Endothelial cell of umbilical vein (primary cell): ENCODE measurements at regions not wholly inside any gene's neighbourhood (a gene's known extent, or its start where the extent isn't known, plus 50 kb on each side); places are given as distances from the start of the nearest gene placed in this dataset.

ENCODE experiments used
- BruUV-seq: library from RNA; stranded (reverse); fragments of 400-500 nt; replicated peaks from 2 replicates; lab custom pipeline; 2021; lab: Mats Ljungman, UMichigan
- CTCF ChIA-PET: fragments of 300-600, 350-600 bp; sonication (Branson Sonifier 250); formaldehyde crosslinking; loops from one replicate; lab custom pipeline; 2021; ENCODE audit warnings: antibody characterized with exemption, inconsistent platforms; lab: Charles Lee
- POLR2A ChIA-PET: fragments of 300-600, 350-600 bp; sonication (Branson Sonifier 250); formaldehyde crosslinking; loops from one replicate; lab custom pipeline; 2021; ENCODE audit warnings: antibody characterized with exemption, inconsistent platforms; lab: Charles Lee
- DNase-seq: peaks from one replicate; pipeline ENCODE4 v3.0.0-alpha.2; 2011; ENCODE audit warnings: low read depth, low spot score
- FAIRE-seq: peaks from 2 replicates; lab custom pipeline; 2011; peaks lifted over from hg19 to GRCh38; lab: Jason Lieb, UNC
- H2AFZ ChIP-seq: 2 replicates; pipeline ENCODE4 v1.6.0; 2012; ENCODE audit warnings: low read depth, low read length, control low read depth, inconsistent platforms
- H3K27ac ChIP-seq: 2 replicates; pipeline ENCODE4 v1.5.1; 2011; ENCODE audit warnings: low read depth, mild to moderate bottlenecking, control low read depth, low read length, moderate library complexity; ENCODE audit not compliant: insufficient read depth
- H3K27me3 ChIP-seq, 2 experiments: 2 replicates each; pipeline versions ENCODE4 v1.6.0 to v1.6.1; 2011; ENCODE audit warnings: low read length in 2 of 2, mixed read lengths in 1 of 2; ENCODE audit not compliant: control insufficient read depth in 2 of 2, insufficient read depth in 2 of 2
- H3K36me3 ChIP-seq, 2 experiments: 2 replicates in 1 of 2; 3 replicates in 1 of 2; pipeline ENCODE4 v1.5.1; 2011; ENCODE audit warnings: low read length in 2 of 2, mild to moderate bottlenecking in 1 of 2, moderate library complexity in 1 of 2; ENCODE audit not compliant: control insufficient read depth in 2 of 2, insufficient read depth in 2 of 2; ENCODE audit errors: extremely low read depth in 1 of 2
- H3K4me1 ChIP-seq: 3 replicates; pipeline ENCODE4 v1.5.1; 2011; ENCODE audit warnings: mild to moderate bottlenecking, low read length; ENCODE audit not compliant: control insufficient read depth, insufficient read depth; ENCODE audit errors: extremely low read depth
- H3K4me2 ChIP-seq: 2 replicates; pipeline ENCODE4 v1.6.1; 2011; ENCODE audit warnings: low read length, control low read depth, mixed read lengths; ENCODE audit not compliant: insufficient read depth
- H3K4me3 ChIP-seq, 3 experiments: fragments of 200-600 bp in 1 of 3; sonication (generic), shearing (Covaris generic) in 1 of 3; replicated peaks in 1 of 3; 2 replicates each; pipeline ENCODE4 v1.5.1; 2011 to 2016; ENCODE audit warnings: control low read depth in 3 of 3, low read length in 3 of 3, mild to moderate bottlenecking in 2 of 3, inconsistent platforms in 1 of 3, low read depth in 1 of 3, moderate library complexity in 1 of 3; ENCODE audit not compliant: insufficient read depth in 1 of 3
- H3K79me2 ChIP-seq: 2 replicates; pipeline ENCODE4 v1.6.0; 2012; ENCODE audit warnings: low read length, inconsistent platforms; ENCODE audit not compliant: control insufficient read depth, insufficient read depth
- H3K9ac ChIP-seq: replicated peaks from 2 replicates; pipeline ENCODE3; 2011; ENCODE audit warnings: low read length, control low read depth; ENCODE audit not compliant: insufficient read depth; ENCODE audit errors: extremely low read depth
- H3K9me1 ChIP-seq: replicated peaks from 3 replicates; pipeline ENCODE4 v1.6.0; 2011; ENCODE audit warnings: mild to moderate bottlenecking, low read length; ENCODE audit not compliant: control insufficient read depth, insufficient read depth; ENCODE audit errors: extremely low read depth
- H3K9me3 ChIP-seq: replicated peaks from 2 replicates; pipeline ENCODE4 v1.5.1; 2012; ENCODE audit warnings: low read length, inconsistent platforms; ENCODE audit not compliant: control insufficient read depth, insufficient read depth
- H4K20me1 ChIP-seq: replicated peaks from 2 replicates; pipeline ENCODE3; 2011; ENCODE audit warnings: mild to moderate bottlenecking, low read length; ENCODE audit not compliant: control insufficient read depth, insufficient read depth; ENCODE audit errors: extremely low read depth
- CTCF ChIP-seq, 2 donors: IDR thresholded peaks; 1 replicate in 1 of 2; 2 replicates in 1 of 2; pipeline ENCODE4 v1.5.1; 2011; ENCODE audit warnings: low read length in 2 of 2, mild to moderate bottlenecking in 2 of 2, moderate library complexity in 2 of 2, control low read depth in 1 of 2, inconsistent platforms in 1 of 2, low read depth in 1 of 2; ENCODE audit not compliant: insufficient read depth in 1 of 2; ENCODE audit errors: extremely low read depth in 1 of 2
- EZH2 ChIP-seq: IDR thresholded peaks from 2 replicates; pipeline ENCODE4 v1.6.1; 2012; ENCODE audit warnings: borderline replicate concordance, low read depth, mild to moderate bottlenecking, moderate library complexity, low read length, inconsistent platforms; ENCODE audit not compliant: severe bottlenecking
- FOS ChIP-seq: IDR thresholded peaks from 2 replicates; pipeline ENCODE4 v1.6.1; 2011; ENCODE audit warnings: mild to moderate bottlenecking, low read length, moderate library complexity, borderline replicate concordance; ENCODE audit not compliant: insufficient read depth
- GATA2 ChIP-seq: IDR thresholded peaks from 2 replicates; pipeline ENCODE4 v1.7.0; 2011; ENCODE audit warnings: low read depth, mild to moderate bottlenecking, moderate library complexity, mixed read lengths, low read length; ENCODE audit not compliant: insufficient read length, insufficient read depth
- JUN ChIP-seq: IDR thresholded peaks from 2 replicates; pipeline ENCODE4 v1.6.1; 2011; ENCODE audit warnings: borderline replicate concordance, low read depth; ENCODE audit not compliant: insufficient read length, insufficient read depth
- MYC ChIP-seq: IDR thresholded peaks from one replicate; pipeline ENCODE4 v1.6.1; 2011; ENCODE audit warnings: mild to moderate bottlenecking, low read depth, low read length
- POLR2A ChIP-seq: IDR thresholded peaks from 2 replicates; pipeline ENCODE4 v1.6.1; 2012; ENCODE audit warnings: low read depth, mild to moderate bottlenecking, control low read depth, low read length
- POLR2AphosphoS5 ChIP-seq: IDR thresholded peaks from 2 replicates; pipeline ENCODE4 v1.6.1; 2012; ENCODE audit warnings: low read depth, mild to moderate bottlenecking, control low read depth, low read length, moderate library complexity; ENCODE audit not compliant: insufficient read depth
- dilution Hi-C: fragments of 300-500 bp; cut with MboI; formaldehyde crosslinking; loops from one replicate; pipeline ENCODE4 v1.15.0; 2019; ENCODE audit warnings: low sequenced_read_pairs; ENCODE audit not compliant: extremely low pct_ligation_motif_present
- intact Hi-C: fragments of 100-400 bp; cut with micrococcal nuclease; formaldehyde crosslinking; loops from one replicate; pipeline ENCODE4 v1.10.0; 2022
- TF ChIP-seq, protein P1 (sequence below): IDR thresholded peaks from 2 replicates; pipeline ENCODE4 v1.6.1; 2011; ENCODE audit not compliant: insufficient read depth, insufficient read length

DNA sequence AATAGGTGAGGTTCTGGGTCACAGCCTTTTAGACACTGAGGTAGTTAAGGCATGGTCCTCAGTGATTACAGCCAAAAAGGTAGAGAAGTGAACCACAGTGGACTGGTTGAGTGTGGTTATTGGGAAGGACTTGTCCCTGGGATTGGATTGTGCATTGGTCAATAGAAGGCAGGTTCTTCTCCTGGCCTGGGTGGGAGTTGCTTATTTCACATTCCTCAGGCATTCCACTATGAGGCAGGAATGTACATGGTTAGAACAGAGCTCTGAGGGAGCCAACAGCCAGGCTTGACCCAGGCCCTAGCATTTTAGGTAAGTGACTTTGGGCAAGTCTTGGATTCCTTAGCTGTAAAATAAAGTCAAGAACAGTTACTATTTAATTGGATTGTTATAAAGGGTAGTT is 97.9 kb upstream of the MARK1 start:
- Histone ChIP-seq H3K27ac (no peak overlapping the region), H3K9ac (no peak overlapping the region), H3K9me3 (no peaks in the 10 kb centered on the region), H3K9me1 (no peaks in the 10 kb centered on the region), H4K20me1 (no peaks in the 10 kb centered on the region), H3K36me3 (no peaks in the 10 kb centered on the region), H3K4me1 (no peaks in the 10 kb centered on the region), H3K4me2 (no peak overlapping the region), H3K79me2 (no peaks in the 10 kb centered on the region), H3K4me3 (no peak overlapping the region), H2AFZ (no peak overlapping the region), H3K27me3 (no peaks in the 10 kb centered on the region)
- dilution Hi-C loops = no loop called here
- ChIA-PET CTCF (no interaction called here), POLR2A (no interaction called here)
- FAIRE-seq = no peak
- no peak for DNase-seq
- intact Hi-C loops = no loop called here
- no peak for TF ChIP-seq EZH2
- no peak for TF ChIP-seq CTCF (IDR thresholded peaks at IDR 0.05; ENCODE audit: extremely low read depth in 1 of 2, insufficient read depth in 1 of 2, low read depth in 1 of 2, low read length in 2 of 2)
- TF ChIP-seq, protein P1, sequence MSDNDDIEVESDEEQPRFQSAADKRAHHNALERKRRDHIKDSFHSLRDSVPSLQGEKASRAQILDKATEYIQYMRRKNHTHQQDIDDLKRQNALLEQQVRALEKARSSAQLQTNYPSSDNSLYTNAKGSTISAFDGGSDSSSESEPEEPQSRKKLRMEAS = no peak
- TF ChIP-seq JUN = no peak
- no peak for TF ChIP-seq POLR2AphosphoS5
- no peak for TF ChIP-seq GATA2
- TF ChIP-seq FOS = no peak
- TF ChIP-seq MYC = no peak
- TF ChIP-seq POLR2A = no peak
- BruUV-seq = no TSS peak
